ENCODE measurements at regions not wholly inside any gene's neighbourhood (a gene's known extent, or its start where the extent isn't known, plus 50 kb on each side); places are given as distances from the start of the nearest gene placed in this dataset.

DNA sequence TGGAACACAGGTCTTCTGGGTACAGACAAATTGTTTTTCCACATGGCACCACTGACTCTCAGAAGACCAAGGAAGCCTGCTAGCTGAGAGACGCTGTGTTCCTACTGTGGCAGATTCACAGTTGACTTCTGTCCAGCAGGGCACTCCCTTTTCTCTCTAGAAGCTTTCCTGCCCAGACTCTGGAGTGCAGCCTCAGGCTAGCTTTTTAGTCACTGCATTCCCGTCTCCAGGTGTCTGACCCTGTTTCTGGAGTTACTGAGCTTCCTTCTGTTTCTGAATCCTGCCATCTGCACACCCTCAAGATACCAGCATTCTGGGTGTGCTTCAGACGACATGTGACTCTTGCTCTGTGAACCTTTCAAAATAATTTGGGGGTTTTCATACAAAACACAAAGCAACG lies 125.1 kb downstream of the TMEM200C start:
- TF ChIP-seq, protein P1, sequence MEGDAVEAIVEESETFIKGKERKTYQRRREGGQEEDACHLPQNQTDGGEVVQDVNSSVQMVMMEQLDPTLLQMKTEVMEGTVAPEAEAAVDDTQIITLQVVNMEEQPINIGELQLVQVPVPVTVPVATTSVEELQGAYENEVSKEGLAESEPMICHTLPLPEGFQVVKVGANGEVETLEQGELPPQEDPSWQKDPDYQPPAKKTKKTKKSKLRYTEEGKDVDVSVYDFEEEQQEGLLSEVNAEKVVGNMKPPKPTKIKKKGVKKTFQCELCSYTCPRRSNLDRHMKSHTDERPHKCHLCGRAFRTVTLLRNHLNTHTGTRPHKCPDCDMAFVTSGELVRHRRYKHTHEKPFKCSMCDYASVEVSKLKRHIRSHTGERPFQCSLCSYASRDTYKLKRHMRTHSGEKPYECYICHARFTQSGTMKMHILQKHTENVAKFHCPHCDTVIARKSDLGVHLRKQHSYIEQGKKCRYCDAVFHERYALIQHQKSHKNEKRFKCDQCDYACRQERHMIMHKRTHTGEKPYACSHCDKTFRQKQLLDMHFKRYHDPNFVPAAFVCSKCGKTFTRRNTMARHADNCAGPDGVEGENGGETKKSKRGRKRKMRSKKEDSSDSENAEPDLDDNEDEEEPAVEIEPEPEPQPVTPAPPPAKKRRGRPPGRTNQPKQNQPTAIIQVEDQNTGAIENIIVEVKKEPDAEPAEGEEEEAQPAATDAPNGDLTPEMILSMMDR (IDR thresholded peaks at IDR 0.05; ENCODE audit: poor library complexity, severe bottlenecking) = no peak
- no peaks in the 10 kb centered on the region for H3K4me1 ChIP-seq (ENCODE audit: insufficient read depth, poor library complexity, severe bottlenecking)
- DNase-seq (ENCODE audit: low spot score) (no peak), ATAC-seq (ENCODE audit: low read depth) (no peak)
- no peaks in the 10 kb centered on the region for H3K9me3 ChIP-seq (ENCODE audit: severe bottlenecking)
- no peak overlapping the region for H3K4me3 ChIP-seq (ENCODE audit: severe bottlenecking)
- H3K27ac ChIP-seq (ENCODE audit: poor library complexity, severe bottlenecking) = no peak overlapping the region
- H3K27me3 ChIP-seq (ENCODE audit: insufficient read depth, poor library complexity, severe bottlenecking) = no peaks in the 10 kb centered on the region
- no peaks in the 10 kb centered on the region for H3K36me3 ChIP-seq (ENCODE audit: low read depth)

DNA sequence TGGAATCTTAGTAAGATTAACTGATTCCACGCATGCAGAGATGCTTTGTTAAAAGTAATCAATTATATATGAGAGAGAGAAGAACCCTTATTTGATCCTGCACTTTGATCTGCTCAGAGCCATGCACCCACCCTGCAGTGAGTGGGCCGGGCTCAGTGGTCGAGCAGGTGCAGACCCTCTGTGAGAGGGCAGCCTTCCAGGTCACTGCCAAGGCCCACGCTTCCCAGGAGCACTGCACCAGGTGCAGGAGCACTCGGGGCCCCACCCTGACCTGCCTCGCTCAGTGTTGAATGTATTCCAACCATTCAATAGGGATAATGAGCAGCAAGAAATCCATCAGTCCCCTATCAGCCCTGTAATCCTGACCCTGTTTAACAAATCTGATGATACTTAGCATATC lies 126.9 kb downstream of the TMEM200C start:
- TF ChIP-seq, protein P1 (IDR thresholded peaks at IDR 0.05; ENCODE audit: poor library complexity, severe bottlenecking) = no peak
- ATAC-seq (ENCODE audit: low read depth) = no peak
- no peaks in the 10 kb centered on the region for H3K36me3 ChIP-seq (ENCODE audit: low read depth)
- H3K27me3 ChIP-seq (ENCODE audit: insufficient read depth, poor library complexity, severe bottlenecking) = no peaks in the 10 kb centered on the region
- H3K9me3 ChIP-seq (ENCODE audit: severe bottlenecking) = no peaks in the 10 kb centered on the region
- no peak for DNase-seq (ENCODE audit: low spot score)
- H3K4me1 ChIP-seq (ENCODE audit: insufficient read depth, poor library complexity, severe bottlenecking) = no peaks in the 10 kb centered on the region
- H3K4me3 ChIP-seq (ENCODE audit: severe bottlenecking) = no peak overlapping the region
- H3K27ac ChIP-seq (ENCODE audit: poor library complexity, severe bottlenecking) = no peak overlapping the region

DNA sequence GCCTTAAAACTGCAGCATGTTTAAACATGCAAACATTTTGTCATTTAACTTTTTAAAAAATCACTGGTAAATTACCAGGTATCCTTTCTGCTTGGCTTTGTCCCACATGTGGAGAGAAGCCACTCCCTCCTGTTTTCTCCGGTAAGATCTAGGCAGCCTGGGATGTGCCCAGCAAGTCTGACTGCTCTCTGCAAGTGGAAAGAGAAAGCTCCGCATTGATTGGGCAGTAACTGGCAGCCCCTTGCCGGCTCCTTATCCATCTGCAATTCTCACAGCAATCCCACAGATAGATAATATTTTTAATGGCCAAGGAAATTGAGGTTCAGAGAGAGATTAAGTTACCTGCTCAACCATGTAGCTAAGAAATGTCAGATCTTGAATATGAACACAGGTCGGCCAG lies 136.1 kb downstream of the TMEM200C start:
- Histone ChIP-seq H3K4me3 (ENCODE audit: severe bottlenecking) (no peak overlapping the region), H3K36me3 (ENCODE audit: low read depth) (no peaks in the 10 kb centered on the region), H3K4me1 (ENCODE audit: insufficient read depth, poor library complexity, severe bottlenecking) (no peaks in the 10 kb centered on the region), H3K9me3 (ENCODE audit: severe bottlenecking) (no peaks in the 10 kb centered on the region), H3K27ac (ENCODE audit: poor library complexity, severe bottlenecking) (no peak overlapping the region), H3K27me3 (ENCODE audit: insufficient read depth, poor library complexity, severe bottlenecking) (no peaks in the 10 kb centered on the region)
- DNase-seq (ENCODE audit: low spot score) (no peak), ATAC-seq (ENCODE audit: low read depth) (no peak)
- TF ChIP-seq, protein P1 (IDR thresholded peaks at IDR 0.05; ENCODE audit: poor library complexity, severe bottlenecking) = no peak

DNA sequence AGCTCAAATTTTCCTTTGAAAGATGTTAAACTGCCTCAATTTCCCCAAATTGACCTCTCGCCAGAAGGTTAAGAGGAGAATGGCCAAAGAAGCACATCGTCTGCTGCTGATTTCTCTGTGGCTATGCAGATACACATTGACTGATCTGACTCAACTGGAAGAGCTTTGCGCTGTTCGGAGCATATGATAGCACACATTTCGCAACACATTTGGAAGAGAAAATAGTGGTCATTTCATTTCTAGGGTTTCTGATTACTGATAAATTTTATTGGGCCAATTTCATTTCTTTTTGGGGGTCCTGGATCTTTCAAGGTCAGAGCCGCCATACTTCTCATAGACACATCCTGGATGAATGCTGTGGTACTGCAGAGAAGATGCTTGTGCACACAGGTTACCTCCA lies 138.5 kb downstream of the TMEM200C start:
- Histone ChIP-seq H3K36me3 (ENCODE audit: low read depth) (no peaks in the 10 kb centered on the region), H3K4me1 (ENCODE audit: insufficient read depth, poor library complexity, severe bottlenecking) (no peaks in the 10 kb centered on the region), H3K9me3 (ENCODE audit: severe bottlenecking) (no peaks in the 10 kb centered on the region), H3K27me3 (ENCODE audit: insufficient read depth, poor library complexity, severe bottlenecking) (no peaks in the 10 kb centered on the region), H3K4me3 (ENCODE audit: severe bottlenecking) (no peak overlapping the region), H3K27ac (ENCODE audit: poor library complexity, severe bottlenecking) (no peak overlapping the region)
- no peak for DNase-seq (ENCODE audit: low spot score)
- TF ChIP-seq, protein P1 (IDR thresholded peaks at IDR 0.05; ENCODE audit: poor library complexity, severe bottlenecking) = no peak
- ATAC-seq (ENCODE audit: low read depth) = no peak

DNA sequence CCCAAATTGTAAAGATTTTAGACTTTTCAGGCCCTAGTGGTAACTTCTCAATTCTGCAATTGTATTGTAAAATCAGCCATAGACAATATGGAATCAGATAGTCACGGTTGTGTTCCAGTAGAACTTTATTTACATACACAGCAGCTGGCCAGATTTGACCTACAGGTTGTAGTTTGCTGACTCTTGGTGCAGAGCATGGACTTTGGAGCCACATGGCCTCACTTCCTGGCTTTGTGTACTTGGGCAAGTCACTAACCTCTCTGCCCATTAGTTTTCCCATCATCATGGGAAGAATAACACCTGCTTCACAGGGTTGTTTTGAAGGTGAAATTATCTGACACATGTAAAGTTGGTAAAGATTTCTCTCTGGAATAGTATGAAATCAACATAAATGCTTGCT lies 147.6 kb downstream of the TMEM200C start:
- no peak for ATAC-seq (ENCODE audit: low read depth)
- no peaks in the 10 kb centered on the region for H3K9me3 ChIP-seq (ENCODE audit: severe bottlenecking)
- H3K27ac ChIP-seq (ENCODE audit: poor library complexity, severe bottlenecking) = no peak overlapping the region

More for the DNA sequence above, 147.6 kb downstream of the TMEM200C start:
- TF ChIP-seq, protein P1 (IDR thresholded peaks at IDR 0.05; ENCODE audit: poor library complexity, severe bottlenecking) = no peak
- Histone ChIP-seq H3K4me1 (ENCODE audit: insufficient read depth, poor library complexity, severe bottlenecking) (no peaks in the 10 kb centered on the region), H3K4me3 (ENCODE audit: severe bottlenecking) (no peak overlapping the region), H3K27me3 (ENCODE audit: insufficient read depth, poor library complexity, severe bottlenecking) (no peaks in the 10 kb centered on the region), H3K36me3 (ENCODE audit: low read depth) (no peaks in the 10 kb centered on the region)
- no peak for DNase-seq (ENCODE audit: low spot score)

All from RWPE2 (cell line).